HT1080 (cell line): ENCODE measurements at regions not wholly inside any gene's neighbourhood (a gene's known extent, or its start where the extent isn't known, plus 50 kb on each side); places are given as distances from the start of the nearest gene placed in this dataset. TPM values are rescaled to one million over a fixed set of nuclear protein-coding genes. Genes with fewer than 3 reads are reported as not detected.

Source experiments
- small RNA-seq: library from RNA; depleted of rRNA; stranded (forward); fragments of <200 nt; gene quantifications from one replicate; pipeline ENCODE3, GENCODE V24; 2014

Small RNA genes lying in the stretch of these regions (small RNA-seq; reads per million reads assigned to genes)
- not detected for gene RNU6-1271P
